Right lobe of liver (tissue), 6 donors: ENCODE measurements at regions not wholly inside any gene's neighbourhood (a gene's known extent, or its start where the extent isn't known, plus 50 kb on each side); places are given as distances from the start of the nearest gene placed in this dataset.

Experiments
- ATAC-seq, 4 donors: fragments of 200-7000 bp; cut with Tn5 transposase; one replicate each; pipeline ENCODE4 v1.9.1; 2020; ENCODE audit warnings: mild to moderate bottlenecking in 4 of 4, moderate library complexity in 4 of 4
- DNase-seq, 3 donors: peaks; one replicate each; pipeline ENCODE4 v3.0.0-alpha.2; 2020
- H3K27ac ChIP-seq, 3 donors: fragments of 200-600 bp; one replicate each; pipeline ENCODE4 v1.8.0; 2022
- H3K27me3 ChIP-seq, 2 donors: fragments of 200-600 bp; one replicate each; pipeline ENCODE4 v1.8.0; 2022
- H3K36me3 ChIP-seq, 4 donors: fragments of 200-600 bp; sonication (generic) in 1 of 4; one replicate each; pipeline versions ENCODE4 v1.5.1 to v1.8.0; 2017 to 2022; ENCODE audit warnings: control low read depth in 1 of 4
- H3K4me1 ChIP-seq, 4 donors: fragments of 200-600 bp; sonication (generic) in 1 of 4; one replicate each; pipeline versions ENCODE4 v1.5.1 to v1.8.0; 2017 to 2022; ENCODE audit warnings: control low read depth in 1 of 4
- H3K4me3 ChIP-seq, 3 donors: fragments of 200-600 bp; one replicate each; pipeline ENCODE4 v1.8.0; 2022
- H3K9me3 ChIP-seq, 4 donors: fragments of 200-600 bp; sonication (generic) in 1 of 4; one replicate each; pipeline versions ENCODE4 v1.5.1 to v1.8.0; 2017 to 2022; ENCODE audit warnings: control low read depth in 1 of 4
- CTCF ChIP-seq, 4 donors: fragments of 200-600 bp in 3 of 4; fragments of 450-650 bp in 1 of 4; IDR thresholded peaks; one replicate each; pipeline versions ENCODE4 v1.5.1 to v1.8.0; 2016 to 2022; ENCODE audit warnings: antibody characterized with exemption in 4 of 4, mild to moderate bottlenecking in 2 of 4
- POLR2A ChIP-seq: fragments of 450-650 bp; IDR thresholded peaks from one replicate; pipeline ENCODE4 v1.6.1; 2017; ENCODE audit warnings: antibody characterized with exemption, mild to moderate bottlenecking
- WGBS: methylation state at CpG from one replicate; pipeline ENCODE4 v1.1.6; 2018; ENCODE audit warnings: low coverage, low lambda C conversion rate; ENCODE audit not compliant: insufficient coverage; ENCODE audit errors: missing lambda C conversion rate; 5-methylcytosine and 5-hydroxymethylcytosine counted together
- intact Hi-C, 2 donors: fragments of 100-400 bp; cut with DNase I; formaldehyde crosslinking; loops; one replicate each; pipeline versions ENCODE4 v1.11.2 to v1.14.1; 2022
- donor health status: DM: no; HTN: yes; CAD: no.
- donor health status: DM: no; HTN: no; CAD: no.
- donor health status: DM: no; HTN: no; CAD: no.
- donor health status: DM: no; HTN: yes; CAD: no.
- donor health status: DM: no; HTN: yes; CAD: no.

DNA sequence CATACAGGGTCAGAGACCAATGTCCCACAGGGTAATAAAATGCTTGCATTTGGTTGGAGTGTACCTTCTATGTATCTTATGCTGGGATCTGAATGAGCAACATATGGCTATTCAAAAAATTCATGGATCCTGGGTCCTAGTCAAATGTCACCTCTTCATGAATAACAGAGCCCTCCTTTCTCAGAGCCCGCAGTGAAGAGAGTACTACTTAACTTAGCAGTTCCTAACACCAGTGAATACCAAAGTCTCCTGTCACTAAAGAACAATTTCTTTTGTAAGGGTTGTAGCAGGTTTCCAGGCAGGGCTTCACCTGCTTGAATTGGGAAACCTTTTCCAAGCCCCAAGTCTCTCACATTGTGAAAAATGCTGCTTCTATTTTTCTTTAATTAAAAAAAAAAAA is 483.0 kb upstream of the DEPDC1 start:
- Histone ChIP-seq H3K36me3 (no peaks in the 10 kb centered on the region), H3K4me3 (no peak overlapping the region), H3K27ac (no peak overlapping the region), H3K4me1 (no peaks in the 10 kb centered on the region), H3K9me3 (no peaks in the 10 kb centered on the region), H3K27me3 (no peaks in the 10 kb centered on the region)
- intact Hi-C loops = no loop called here
- TF ChIP-seq POLR2A (no peak), CTCF (IDR thresholded peaks at IDR 0.05) (no peak)
- WGBS = no CpG with 5 or more reads among the region's 1 CpG
- no peak for DNase-seq
- ATAC-seq = no peak

GRCh38 chr1:68984289-68984688 is 487.4 kb upstream of the DEPDC1 start:
- 75% methylated on average over 2 of the region's 2 CpGs for WGBS
- ATAC-seq = no peak
- DNase-seq = no peak
- Histone ChIP-seq H3K27me3 (no peaks in the 10 kb centered on the region), H3K9me3 (no peaks in the 10 kb centered on the region), H3K36me3 (no peaks in the 10 kb centered on the region), H3K4me1 (no peaks in the 10 kb centered on the region), H3K4me3 (no peak overlapping the region), H3K27ac (no peak overlapping the region)
- intact Hi-C loops = no loop called here
- TF ChIP-seq CTCF (IDR thresholded peaks at IDR 0.05) (no peak), POLR2A (no peak)

- no peak for ATAC-seq
- WGBS = 69% methylated on average over 4 of the region's 4 CpGs
- no peak for DNase-seq
- H3K9me3 ChIP-seq = no peaks in the 10 kb centered on the region
- no peak overlapping the region for H3K4me3 ChIP-seq
- no peaks in the 10 kb centered on the region for H3K4me1 ChIP-seq
- no peaks in the 10 kb centered on the region for H3K36me3 ChIP-seq
- TF ChIP-seq POLR2A (no peak), CTCF (IDR thresholded peaks at IDR 0.05) (no peak)
- H3K27ac ChIP-seq = no peak overlapping the region
- H3K27me3 ChIP-seq = no peaks in the 10 kb centered on the region
- intact Hi-C loops = no loop called here
These were observed 497.2 kb upstream of the DEPDC1 start for GRCh38 chr1:68994096-68994495.

DNA sequence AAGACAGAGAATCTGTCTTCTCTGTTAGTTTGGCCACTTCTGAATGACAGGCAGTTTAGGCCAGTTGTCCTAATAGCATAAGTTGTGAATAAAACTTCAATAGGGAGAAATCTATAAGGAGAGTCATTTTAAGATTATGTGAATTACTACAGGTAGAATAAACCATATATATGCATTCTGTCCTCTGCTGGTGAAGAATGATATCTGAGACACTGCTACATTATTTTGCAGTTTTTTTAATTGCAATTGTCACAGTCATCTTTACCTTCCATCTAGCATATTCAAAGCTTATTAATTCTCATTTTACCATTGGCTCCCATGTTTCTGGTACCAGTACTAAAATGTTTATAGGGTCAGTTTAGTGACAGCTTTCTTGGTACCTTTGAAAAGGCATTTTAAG is 519.6 kb upstream of the DEPDC1 start:
- no peak overlapping the region for H3K4me3 ChIP-seq
- H3K9me3 ChIP-seq = no peaks in the 10 kb centered on the region
- no peak overlapping the region for H3K27ac ChIP-seq
- TF ChIP-seq POLR2A = no peak
- TF ChIP-seq CTCF (IDR thresholded peaks at IDR 0.05) = peak in 1 of 4 donors; percentile 5
- ATAC-seq (no peak), DNase-seq (no peak)
- intact Hi-C loops = no loop called here
- H3K27me3 ChIP-seq = no peaks in the 10 kb centered on the region
- no peaks in the 10 kb centered on the region for H3K36me3 ChIP-seq
- H3K4me1 ChIP-seq = no peaks in the 10 kb centered on the region

DNA sequence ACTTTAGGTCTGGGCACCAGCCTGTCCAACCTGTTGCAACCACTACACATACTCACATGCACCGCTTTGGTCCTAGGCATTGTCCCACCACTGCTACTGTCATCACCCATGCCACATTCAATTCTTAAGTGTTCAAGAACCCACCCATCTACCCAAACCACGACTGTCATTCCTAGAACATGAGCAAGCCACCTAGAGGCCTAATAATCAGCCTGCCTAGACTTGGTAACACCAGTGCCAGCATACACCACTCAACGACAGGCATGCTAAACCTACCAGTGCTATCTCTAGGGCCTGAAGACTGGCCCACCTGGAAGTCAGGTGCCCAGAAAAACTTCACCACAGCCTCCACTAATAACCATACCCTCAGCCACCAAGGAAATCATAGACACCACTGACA is 532.8 kb upstream of the DEPDC1 start:
- intact Hi-C loops = no loop called here

More for the DNA sequence above, 532.8 kb upstream of the DEPDC1 start:
- Histone ChIP-seq H3K4me3 (no peak overlapping the region), H3K27ac (no peak overlapping the region), H3K9me3 (no peaks in the 10 kb centered on the region), H3K36me3 (no peaks in the 10 kb centered on the region), H3K4me1 (no peaks in the 10 kb centered on the region), H3K27me3 (no peaks in the 10 kb centered on the region)
- WGBS = 55% methylated on average over 3 of the region's 3 CpGs
- no peak for TF ChIP-seq CTCF (IDR thresholded peaks at IDR 0.05)
- TF ChIP-seq POLR2A = no peak
- ATAC-seq = no peak
- no peak for DNase-seq
